ENCODE measurements at regions not wholly inside any gene's neighbourhood (a gene's known extent, or its start where the extent isn't known, plus 50 kb on each side); places are given as distances from the start of the nearest gene placed in this dataset.

- in situ Hi-C loops (cut with HindIII; ENCODE audit: low sequenced_read_pairs) = no loop called here
Measured at GRCh38 chr5:2658881-2659470, 92.5 kb downstream of the IRX2 start.

DNA sequence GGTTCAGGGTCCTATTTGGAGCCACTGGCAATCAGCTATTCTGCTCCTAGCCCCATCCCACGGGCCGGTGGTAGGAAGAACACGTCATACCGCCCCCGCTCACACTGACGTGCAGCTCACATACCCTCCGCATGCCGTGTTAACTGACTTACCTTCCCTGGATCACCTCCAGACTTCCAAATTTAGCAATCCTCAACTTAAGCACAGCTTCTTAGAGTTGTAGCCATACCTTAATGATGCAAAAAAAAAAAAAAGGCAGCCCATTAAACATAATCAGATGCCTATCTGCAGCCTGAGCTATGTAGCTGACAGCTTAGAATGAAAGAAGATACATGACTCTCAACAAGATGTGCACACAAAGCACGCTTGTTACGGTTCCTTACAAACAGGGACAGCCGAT lies 93.0 kb downstream of the IRX2 start:
- in situ Hi-C loops (cut with HindIII; ENCODE audit: low sequenced_read_pairs) = no loop called here

DNA sequence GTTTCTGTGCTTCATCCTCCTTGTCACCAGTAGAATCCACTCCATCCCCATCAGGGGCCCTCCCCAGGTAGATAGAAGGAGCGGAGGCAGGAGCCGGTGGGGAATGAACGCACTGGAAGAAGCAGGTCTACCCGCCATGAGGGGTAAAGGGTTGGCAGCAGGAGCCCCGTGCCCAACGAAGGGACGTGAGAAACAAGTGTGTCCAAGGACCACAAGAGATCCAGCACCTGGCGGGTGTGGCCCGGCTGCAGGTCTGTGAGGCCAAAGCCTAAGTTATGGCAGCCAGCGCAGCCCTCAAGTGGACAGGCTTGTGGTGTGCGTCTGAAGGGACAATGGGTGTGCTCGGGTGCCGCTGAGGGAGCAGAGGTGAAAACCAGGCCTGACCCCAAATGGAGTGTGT lies 94.3 kb downstream of the IRX2 start:
- in situ Hi-C loops (cut with HindIII; ENCODE audit: low sequenced_read_pairs) = no loop called here

- in situ Hi-C loops (cut with HindIII; ENCODE audit: low sequenced_read_pairs) = no loop called here
Measured at GRCh38 chr5:2656206-2656605, 95.3 kb downstream of the IRX2 start.

DNA sequence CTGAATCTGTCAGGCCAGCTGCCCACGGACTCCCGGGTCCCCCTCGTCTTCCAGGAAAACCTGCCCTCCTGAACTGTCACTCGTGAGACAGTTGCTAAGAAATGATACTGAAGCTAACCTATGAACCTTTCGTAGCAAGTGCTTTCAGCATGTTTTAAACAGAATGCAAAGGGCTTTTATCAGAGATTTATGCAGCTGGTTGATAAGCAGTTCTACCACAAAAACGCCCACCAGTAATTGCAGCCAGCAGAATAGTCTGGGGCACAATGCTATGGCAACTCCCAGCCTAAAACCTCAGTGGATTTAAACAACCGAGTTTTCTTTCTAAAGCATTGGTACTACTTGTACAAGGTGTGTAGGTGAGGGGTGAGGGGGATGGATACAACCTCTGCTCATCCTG lies 97.5 kb downstream of the IRX2 start:
- in situ Hi-C loops (cut with HindIII; ENCODE audit: low sequenced_read_pairs) = no loop called here

DNA sequence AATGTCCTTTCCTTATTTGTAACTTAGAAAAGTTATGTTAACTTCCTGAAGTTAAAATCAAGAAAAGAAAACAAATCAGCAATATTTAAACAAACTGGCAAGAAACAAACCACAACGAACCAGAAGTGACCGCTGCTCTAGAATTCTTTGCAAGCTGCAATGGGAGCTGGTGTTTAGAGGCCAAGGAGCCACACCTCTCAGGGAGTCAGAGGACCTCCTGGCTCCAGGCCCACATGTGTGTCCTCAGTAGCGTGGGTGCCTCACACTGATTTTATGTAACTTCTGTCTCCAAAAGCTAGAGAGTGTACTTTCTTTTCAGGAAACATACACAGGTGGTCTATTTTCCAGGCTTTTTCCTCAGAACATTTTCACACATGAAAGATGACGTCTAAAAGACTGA lies 100.4 kb downstream of the IRX2 start:
- in situ Hi-C loops (cut with HindIII; ENCODE audit: low sequenced_read_pairs) = no loop called here

- in situ Hi-C loops (cut with HindIII; ENCODE audit: low sequenced_read_pairs) = no loop called here
Measured at GRCh38 chr5:2642684-2643345, 108.7 kb downstream of the IRX2 start.

GRCh38 chr5:2640717-2641116 lies 110.8 kb downstream of the IRX2 start:
- in situ Hi-C loops (cut with HindIII; ENCODE audit: low sequenced_read_pairs) = no loop called here

DNA sequence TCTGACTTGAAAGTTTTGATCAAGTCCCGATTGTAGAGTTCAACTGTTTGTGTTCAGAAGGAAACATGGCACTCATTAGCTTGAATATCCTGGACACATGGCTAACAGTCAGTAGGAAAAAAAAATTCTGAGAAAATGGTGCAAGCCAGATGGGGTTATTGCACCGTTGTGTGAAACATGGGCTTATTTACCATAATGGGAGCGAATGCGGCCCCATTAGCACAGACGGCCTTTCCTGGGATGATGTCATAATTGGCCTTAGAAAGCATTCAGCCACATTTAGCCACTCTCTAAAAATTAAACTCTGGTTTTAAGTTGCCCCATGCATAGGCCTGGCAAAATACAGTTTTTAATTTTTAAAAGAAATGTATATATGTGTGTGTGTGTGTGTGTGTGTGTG lies 112.1 kb downstream of the IRX2 start:
- in situ Hi-C loops (cut with HindIII; ENCODE audit: low sequenced_read_pairs) = no loop called here

DNA sequence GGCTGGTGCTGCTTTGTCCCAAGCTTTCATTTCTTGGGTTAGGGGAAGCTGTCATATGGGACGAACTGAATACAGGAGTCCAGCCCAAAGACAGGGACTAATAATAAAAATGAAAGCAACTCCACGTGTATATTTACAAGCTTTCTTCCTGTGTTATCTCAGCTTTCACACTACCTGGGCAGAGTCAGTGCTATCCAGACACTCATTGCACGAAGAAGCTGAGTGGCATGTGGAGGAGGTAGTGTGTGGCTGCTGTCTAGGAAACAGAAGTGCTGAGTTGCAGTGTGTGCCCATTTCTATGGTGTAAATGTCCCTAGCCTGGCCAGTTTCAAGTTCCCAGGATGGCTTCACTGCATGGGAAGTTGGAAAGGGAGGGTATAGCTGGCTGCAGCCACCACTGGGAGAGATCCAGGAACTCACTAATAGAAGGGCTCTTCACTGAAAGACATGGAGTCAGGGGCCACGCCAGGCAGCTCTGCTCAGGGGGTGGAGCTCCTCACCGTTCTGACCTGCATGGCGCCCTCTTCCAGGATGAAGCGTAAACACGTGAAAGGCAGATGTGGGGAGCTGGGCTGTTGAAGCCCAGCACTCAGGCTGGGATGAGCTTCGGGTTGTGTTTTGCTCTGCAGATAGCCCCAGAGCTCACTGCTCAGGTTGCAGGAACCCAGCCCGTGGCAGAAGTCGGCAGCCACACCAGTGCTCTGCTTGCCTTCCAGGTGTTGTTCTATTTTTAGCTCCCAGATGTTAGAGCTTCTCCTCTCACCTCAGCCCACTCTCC lies 116.9 kb downstream of the IRX2 start:
- in situ Hi-C loops (cut with HindIII; ENCODE audit: low sequenced_read_pairs) = no loop called here

DNA sequence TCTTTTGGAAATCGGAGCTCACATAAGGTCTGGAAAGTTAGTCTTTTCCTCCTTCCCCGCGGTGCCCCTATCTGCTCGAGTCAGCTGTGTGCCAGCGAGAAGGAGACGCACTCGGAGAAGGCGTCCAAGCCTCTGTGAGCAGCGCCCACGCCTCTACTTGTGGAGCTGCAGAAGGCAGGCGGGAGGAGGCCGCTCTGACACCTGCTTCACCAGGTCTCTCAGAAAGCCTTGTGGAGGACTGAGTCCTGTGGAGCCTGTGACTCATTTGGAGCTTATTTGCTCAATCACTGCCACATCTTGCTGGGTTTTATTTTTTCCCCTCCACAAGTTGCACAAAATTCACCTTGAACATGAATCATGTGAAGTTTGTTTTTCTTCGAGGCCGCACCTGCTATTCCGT lies 117.5 kb downstream of the IRX2 start:
- in situ Hi-C loops (cut with HindIII; ENCODE audit: low sequenced_read_pairs) = no loop called here

DNA sequence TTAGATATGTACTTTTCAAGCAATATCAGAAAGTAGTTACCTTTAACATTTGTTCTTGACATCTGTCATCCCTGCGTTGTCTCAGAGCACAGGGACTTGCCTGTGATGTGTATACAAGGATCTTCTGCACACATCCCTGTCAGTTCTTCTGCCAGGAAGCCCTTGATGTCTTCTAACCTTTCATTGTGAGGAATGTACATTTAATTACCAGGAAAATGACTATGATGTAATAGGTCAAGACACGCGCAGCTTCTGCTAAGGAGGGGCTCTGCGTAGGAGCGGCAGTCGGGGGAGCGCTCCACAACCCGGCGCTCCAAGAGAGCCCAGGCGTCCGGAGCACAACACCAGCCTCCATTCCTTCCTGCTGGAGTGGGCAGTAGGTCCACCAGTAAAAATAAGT lies 119.7 kb downstream of the IRX2 start:
- in situ Hi-C loops (cut with HindIII; ENCODE audit: low sequenced_read_pairs) = no loop called here

DNA sequence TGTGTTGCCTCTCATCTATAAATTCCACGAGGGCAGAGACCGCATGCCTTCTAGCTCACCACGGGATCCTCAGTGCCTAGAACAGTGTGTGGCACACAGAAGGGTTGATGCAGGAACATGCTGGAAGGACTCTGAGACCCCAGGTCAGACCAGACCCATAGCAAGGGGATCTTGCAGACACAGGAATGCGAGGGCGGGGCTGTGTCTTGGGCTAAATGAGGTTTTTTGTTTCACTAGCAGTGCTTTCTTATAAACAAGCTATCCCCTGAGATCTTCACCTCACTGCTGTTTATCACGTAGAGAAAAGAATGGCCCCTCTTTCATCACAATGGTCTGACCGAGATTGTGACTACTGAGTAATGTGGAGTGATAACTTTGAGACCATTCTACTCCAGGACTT lies 122.4 kb downstream of the IRX2 start:
- in situ Hi-C loops (cut with HindIII; ENCODE audit: low sequenced_read_pairs) = no loop called here

DNA sequence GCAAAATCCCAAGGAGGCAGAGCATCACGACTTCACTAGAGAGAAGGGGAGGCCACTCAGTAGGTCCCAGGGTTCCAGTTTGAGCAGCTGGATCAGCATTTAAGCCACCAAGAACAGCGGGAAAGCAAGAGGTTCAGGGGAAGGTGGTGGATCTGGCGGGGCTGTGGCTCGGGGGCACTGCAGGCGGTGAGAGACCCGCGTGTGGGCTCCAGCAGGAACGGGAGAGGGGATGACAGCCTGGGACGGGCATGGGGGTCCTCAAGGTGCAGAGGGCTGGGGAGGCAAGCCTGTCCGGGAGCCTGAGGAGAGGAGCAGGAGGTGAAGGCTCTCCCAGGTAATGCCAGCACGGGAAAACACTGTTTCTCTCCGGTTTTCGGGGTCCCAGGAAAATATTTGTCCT lies 123.6 kb downstream of the IRX2 start:
- in situ Hi-C loops (cut with HindIII; ENCODE audit: low sequenced_read_pairs) = no loop called here

GRCh38 chr5:2626572-2626971 lies 124.9 kb downstream of the IRX2 start:
- in situ Hi-C loops (cut with HindIII; ENCODE audit: low sequenced_read_pairs) = no loop called here

- in situ Hi-C loops (cut with HindIII; ENCODE audit: low sequenced_read_pairs) = no loop called here
Measured at GRCh38 chr5:2622866-2623265, 128.6 kb downstream of the IRX2 start.

DNA sequence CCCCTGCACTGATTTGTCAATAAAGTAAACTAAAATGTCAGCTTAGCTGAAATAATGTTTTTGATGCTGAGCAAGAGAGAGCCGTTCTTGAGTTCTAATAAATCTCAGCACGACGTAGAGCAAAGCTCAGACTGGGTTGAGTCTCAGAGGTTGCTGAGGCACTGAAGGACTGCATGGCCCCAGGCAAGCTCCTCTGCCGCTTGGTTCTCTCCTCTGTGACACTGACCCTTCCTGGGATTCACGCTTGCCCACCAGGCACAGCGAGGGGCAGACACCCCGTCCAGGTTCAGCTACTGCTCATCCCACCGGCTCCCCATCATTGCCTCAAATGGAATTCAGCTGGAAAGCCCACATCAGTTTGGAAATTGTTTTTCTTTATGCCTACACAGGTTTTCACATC lies 129.8 kb downstream of the IRX2 start:
- in situ Hi-C loops (cut with HindIII; ENCODE audit: low sequenced_read_pairs) = no loop called here

- in situ Hi-C loops (cut with HindIII; ENCODE audit: low sequenced_read_pairs) = no loop called here
Measured at GRCh38 chr5:2619216-2619615, 132.3 kb downstream of the IRX2 start.

DNA sequence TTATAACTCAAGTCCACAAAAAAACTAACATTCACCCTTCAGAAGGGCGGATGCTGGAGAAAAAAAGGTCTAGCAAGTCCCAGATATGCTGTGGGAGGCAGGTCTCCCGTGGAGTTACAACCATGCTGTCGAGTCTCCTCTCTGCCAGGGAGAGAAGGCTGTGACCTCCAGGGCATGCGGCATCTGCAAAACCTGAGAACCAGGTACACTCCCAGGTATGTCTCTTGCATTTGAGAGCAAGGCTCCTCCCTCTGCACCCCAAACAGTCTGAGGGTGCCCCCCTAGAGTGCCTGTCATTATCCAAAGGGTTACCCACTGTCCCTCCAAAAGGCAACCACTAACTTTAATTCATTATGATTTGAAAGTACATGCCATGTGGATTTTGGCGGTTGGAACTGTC lies 134.0 kb downstream of the IRX2 start:
- in situ Hi-C loops (cut with HindIII; ENCODE audit: low sequenced_read_pairs) = no loop called here

- in situ Hi-C loops (cut with HindIII; ENCODE audit: low sequenced_read_pairs) = no loop called here
Measured at GRCh38 chr5:2615917-2616316, 135.6 kb downstream of the IRX2 start.

- in situ Hi-C loops (cut with HindIII; ENCODE audit: low sequenced_read_pairs) = no loop called here
Measured at GRCh38 chr5:2614571-2614970, 136.9 kb downstream of the IRX2 start.

DNA sequence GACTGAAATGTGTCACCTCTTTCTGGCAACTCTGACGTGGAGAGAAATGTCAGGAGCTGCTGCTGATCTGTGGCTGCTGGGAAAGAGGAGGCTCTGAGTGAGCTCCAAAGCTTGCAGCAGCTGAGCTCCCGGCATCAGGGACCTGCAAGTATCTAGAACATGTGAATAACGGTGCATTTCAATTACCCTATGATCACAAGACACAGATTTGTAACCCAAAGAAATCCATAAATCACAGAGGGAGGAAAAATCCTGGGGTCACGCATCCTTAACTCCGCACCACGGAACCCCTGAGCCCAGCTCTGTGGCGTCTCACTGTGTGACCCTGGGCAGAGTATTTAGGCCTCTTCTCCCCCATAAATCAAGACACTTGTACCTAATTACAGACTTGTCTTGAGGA lies 139.8 kb downstream of the IRX2 start:
- in situ Hi-C loops (cut with HindIII; ENCODE audit: low sequenced_read_pairs) = no loop called here
